T follicular helper cell (primary cell): ENCODE measurements at regions not wholly inside any gene's neighbourhood (a gene's known extent, or its start where the extent isn't known, plus 50 kb on each side); places are given as distances from the start of the nearest gene placed in this dataset.
"Not testable (repeated sequence)": the region's sequence is repeated elsewhere in the genome, so short reads cannot be mapped to it uniquely, and the experiment has no call there.

ENCODE experiments used
- DNase-seq: peaks from one replicate; pipeline ENCODE4 v3.0.0-alpha.2; 2020; ENCODE audit warnings: low read depth

DNA sequence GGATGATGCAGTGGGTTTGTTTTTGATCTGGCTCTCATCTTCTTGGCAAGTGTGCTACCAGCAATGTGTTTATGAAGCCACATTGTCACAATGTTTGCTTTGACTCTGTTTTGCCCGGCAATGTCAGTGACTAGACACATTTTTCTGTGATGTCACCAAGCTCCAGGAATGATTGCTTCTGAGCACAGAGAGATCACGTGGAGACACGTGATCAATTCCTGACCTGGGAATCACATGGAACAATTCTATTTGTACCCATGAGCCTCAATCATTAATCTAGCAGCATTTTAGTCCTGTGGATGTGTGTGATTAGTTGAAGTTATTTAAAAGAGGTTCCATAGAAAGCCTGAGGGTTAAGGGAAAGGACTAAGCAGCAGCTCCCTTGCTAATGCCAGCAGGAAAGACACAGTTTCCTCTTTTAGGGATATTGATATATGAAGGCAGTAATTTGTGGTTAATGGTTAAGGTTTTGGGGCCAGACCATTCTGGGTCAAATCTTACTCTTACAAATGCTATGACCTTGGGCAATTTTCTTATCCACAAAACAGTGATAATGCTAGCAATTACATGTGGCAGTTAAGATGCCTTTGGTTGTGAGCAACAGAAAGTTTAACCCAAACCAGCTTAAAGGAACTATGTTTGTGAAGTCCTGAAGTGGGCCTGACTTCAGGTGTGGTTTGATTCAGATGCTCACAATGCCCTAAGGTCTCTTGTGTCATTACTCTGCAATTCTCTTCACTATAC is 59.0 kb downstream of the FASLG start:
- no peak for DNase-seq

DNA sequence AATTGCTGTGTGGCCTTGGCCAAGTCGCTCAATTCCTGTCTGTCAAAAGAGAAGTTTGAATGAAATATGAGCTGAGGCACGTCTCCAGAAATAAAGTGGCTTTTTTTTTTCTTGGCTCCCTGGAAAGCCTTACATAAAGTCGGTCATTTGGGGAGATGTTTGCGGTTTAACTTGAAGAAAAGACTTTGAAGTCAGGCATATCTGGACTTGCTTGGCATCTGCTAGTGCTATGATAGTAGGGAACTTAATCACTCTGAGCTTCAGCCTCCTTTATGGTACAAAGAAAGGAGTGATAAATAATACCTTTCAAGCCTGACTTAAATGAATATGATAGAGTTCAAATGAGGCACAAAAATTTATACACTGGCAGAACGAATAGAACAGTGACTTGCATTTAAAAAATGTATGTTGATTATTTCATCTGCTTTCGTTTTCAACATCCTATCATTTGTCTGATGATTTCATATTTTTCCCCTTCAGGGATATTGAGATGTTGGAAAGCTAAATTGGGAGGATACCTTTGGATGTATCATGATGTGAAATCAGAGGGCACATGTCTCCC is 60.2 kb downstream of the FASLG start:
- DNase-seq = no peak

DNA sequence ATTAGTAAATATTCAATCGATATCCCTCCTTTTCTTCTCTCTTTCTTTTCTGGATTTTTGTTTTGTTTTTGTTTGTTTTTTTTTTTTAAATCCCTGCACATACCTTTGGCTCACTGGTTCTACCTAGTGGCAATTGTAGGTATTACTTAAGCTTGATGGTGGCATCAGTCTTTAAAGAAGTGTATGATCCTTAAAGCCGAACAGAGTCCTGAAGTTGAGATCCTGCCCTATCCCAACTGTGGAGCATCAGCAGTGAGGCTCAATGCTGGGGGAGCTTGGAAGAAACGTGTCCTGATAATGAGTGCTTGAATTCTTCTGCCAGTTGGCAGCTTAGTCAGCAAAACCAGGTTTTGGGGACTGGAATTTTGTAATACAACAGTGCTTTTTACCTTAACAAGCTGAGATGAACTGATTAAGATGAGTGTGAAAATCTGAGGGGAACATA is 60.8 kb downstream of the FASLG start:
- DNase-seq = no peak

DNA sequence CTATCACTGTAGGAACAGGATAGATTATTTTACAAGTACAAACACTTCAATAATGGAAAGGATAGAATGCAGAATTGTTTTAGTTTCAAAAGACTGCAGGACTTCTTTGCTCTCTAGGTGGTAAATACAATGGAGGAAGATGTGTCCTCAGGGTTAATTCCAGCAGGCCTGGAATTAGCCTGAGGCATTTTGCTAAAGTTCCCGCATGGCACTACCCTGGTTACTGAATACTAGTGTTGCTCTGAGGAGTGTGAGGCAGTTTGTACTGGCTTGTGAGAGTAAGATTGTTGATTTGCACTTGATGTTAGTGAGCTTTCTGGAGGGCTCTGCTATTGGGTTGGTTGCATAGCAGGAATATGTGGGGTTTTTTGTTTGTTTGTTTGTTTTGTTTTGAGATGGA is 61.4 kb downstream of the FASLG start:
- no peak for DNase-seq

DNA sequence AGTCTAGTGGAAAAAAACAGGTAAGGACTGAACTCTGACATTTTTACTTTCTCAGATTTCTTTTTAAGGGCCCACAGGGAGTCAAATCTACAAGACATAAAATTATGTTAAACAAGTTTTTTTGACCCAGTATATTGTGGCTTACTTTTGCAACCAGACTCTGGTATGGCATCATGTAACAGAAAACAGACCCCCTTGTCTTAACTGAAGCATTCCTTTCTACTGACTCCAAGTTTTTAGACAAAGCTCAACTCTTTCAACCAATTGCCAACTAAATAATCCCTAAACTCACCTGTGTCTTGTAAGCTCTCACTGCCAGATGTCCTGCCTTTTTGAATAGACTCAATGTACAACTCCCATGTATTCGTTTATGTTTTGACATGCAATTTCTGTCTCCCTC is 64.3 kb downstream of the FASLG start:
- no peak for DNase-seq

DNA sequence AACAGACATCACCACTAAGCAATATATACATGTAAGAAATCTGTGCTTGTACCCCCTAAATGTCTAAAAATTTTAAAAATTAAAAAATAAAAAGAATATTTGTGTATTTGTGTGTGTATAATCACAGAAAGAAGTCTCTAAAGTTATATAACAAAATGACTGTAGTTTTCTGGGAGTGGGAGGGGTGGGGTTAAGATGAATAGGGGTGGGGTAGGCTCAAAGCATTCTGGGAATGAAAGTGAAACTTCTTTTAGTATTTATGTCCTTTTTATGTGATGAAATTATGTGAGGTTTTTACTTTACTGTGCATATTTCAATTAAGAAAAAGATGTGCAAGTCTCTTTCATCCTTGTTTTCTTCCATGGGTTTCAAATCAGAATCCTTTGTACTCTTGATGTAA is 65.3 kb downstream of the FASLG start:
- no peak for DNase-seq

DNA sequence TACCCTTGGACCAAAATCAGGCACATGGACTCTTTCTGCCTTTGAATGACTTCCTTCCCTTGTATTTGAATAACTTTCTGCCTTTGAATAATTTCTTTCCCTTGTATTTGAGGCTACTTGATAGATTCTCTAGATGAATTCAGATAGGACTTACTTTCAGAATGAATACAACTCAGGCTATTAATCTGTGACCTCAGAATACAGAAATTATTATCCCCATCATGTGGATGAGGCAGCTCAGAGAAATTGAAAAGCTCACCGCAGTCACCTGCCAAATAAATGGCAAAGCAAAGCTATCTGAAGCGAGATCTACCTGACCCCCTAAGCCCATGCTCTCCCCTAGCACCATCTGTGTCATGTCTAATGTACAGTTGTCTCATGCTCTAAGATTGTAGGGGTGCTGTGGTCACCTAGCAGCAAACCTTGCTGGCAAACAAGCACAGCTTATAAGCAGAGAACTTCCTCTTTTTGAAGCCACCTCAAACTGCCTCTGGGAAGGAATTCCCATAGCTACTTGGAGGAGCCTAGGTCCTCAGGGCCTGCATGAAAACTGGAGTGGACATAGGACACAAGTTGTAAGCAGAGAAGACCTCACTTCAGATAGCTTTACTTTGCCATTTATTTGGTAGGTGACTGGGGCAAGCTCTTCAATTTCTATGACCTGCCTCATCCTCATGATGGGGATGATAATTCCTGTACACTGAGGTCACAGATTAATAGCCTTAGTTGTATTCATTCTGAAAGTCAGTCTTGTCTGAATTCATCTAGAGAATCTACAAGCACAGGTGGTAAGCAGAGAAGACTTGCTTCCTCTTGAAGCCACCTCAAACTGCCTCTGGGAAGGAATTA is 66.1 kb downstream of the FASLG start:
- no peak for DNase-seq

DNA sequence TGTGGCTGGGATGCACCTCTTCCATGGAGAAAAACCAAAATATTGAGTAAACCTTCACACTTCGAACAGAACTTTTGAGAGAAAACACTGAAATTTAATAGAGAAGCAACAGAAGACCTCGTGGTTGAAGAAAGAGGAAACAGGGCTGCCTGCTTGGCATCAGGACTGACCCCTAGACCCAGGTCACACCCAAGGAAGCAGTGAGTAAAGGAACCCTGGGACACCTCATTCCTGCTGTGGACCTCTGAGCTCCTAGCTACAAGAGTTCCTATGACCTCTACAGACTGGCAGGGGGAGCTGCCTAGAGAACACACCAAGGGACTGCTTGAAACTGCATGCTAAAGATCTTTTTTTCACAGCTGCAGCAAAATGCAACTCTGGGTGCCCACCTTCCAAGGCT is 67.8 kb downstream of the FASLG start:
- DNase-seq = no peak

DNA sequence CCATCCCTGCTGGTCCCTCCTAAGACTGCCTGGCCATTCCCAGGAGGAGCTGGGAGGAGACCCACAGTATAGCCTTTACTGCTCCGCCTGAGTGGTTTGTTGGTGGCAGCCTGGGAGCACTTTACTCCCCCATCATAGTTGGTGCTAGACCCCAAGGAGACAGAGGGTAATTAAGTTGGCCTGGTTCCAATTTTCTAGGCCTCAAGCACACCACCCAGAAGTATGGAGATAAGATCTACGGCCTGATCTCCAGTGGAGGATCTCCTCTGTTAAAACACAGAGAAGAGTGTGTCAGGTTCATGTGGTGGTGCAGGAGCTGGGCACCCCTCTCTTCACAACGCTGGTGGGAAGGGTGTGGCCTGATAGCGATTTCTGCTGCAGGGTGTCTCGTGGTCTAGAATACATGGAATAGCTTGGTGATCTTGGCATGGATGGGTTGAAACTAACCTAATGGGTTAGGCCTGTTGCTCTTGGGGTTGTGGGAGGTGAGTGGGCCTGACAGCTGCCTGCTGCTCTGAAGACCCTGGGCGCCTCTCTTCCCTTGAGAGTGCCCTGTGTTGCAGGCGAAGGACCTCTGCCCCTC is 68.5 kb downstream of the FASLG start:
- DNase-seq = no peak

DNA sequence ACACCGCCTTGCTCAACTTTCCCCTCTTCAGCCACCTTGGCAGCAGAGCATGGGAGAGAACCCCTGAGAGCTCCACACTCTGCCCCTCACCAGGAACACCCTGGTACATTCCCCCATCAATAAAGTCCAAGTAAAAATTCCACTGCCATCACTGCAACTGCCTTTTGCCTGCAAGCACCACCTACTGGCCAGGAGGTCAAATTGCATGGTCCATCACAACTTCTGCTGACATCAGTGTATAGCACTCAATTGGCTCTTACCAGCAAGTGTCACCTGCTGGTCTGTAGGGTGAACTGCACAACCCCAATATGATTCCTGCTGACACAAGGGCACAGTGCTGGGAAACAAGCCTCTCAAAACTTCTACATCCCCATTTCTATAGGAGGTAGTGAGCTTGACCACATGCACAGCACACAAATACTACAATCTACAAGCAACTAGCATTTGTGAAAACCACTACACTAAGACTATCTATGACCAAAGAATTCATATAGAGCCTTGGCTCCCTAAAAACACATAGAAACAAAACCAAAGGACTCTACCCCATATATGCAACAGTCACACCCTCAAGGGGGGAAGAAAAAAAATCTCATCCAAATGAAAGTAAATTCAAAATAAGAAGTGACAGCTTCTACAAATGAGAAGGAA is 69.2 kb downstream of the FASLG start:
- DNase-seq = no peak

DNA sequence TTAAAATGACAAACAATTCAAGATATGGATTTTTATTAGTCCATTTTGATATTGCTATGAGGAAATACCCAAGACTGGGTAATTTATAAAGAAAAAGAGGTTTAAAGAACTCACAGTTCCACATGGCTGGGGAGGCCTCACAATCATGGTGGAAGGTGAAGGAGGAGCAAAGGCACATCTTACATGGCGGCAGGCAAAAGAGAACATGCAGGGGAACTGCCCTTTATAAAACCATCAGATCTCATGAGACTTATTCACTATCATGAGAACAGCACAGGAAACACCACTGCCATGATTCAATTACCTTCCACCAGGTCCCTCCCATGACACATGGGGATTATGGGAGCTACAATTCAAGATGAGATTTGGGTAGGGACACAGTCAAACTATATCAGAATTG is 69.8 kb downstream of the FASLG start:
- not testable (repeated sequence) for DNase-seq

DNA sequence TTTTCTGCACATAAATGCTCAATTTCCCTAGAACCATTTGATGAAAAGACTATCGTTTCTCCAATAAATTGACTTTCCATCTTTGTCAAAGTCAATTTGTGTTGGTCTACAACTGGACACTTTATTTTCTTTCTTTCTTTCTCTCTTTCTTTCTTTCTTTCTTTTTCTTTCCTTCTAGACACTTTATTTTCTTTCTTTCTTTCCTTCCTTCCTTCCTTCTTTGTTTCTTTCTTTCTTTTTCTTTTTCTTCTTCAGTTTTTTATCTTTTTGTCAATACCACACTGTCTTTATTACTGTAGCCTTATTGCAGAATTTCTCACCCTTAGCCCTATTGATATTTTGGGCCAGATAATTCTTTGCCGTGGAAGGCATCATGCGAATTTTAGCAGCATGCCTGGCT is 73.5 kb downstream of the FASLG start:
- DNase-seq = no peak

DNA sequence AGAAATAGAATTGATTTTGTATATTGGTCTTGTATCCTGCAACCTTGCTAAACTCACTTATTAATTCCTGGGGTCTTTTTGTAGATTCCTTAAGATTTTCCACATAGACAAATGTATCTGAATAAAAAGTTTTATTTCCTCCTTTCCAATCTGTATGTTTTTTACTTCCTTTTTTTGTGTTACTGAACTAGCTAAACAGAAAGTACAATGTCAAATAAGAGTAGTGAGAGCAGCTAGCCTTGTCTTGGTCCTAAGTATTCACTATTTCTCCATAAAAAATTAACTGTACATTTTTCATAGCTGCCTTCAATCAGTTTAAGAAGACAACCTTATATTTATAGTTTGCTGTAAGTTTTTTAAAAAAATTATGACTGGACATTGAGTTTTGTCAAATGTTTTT is 74.9 kb downstream of the FASLG start:
- no peak for DNase-seq

DNA sequence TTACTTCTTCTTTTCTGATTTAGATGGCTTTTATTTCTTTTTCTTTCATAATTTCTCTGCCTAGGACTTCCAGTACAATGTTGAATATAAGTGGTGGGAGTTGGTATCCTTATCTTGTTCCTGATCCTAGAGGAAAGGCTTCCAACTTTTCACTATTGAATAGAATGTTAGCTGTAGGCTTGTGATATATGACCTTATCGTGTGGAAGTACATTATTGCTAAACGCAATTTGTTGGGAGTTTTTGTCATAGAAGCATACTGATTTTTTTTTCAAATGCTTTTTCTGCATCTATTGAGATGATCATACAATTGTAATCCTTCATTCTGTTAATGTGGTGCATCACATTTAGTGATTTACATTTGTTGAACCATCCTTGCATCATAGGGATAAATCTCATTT is 79.5 kb downstream of the FASLG start:
- DNase-seq = no peak

DNA sequence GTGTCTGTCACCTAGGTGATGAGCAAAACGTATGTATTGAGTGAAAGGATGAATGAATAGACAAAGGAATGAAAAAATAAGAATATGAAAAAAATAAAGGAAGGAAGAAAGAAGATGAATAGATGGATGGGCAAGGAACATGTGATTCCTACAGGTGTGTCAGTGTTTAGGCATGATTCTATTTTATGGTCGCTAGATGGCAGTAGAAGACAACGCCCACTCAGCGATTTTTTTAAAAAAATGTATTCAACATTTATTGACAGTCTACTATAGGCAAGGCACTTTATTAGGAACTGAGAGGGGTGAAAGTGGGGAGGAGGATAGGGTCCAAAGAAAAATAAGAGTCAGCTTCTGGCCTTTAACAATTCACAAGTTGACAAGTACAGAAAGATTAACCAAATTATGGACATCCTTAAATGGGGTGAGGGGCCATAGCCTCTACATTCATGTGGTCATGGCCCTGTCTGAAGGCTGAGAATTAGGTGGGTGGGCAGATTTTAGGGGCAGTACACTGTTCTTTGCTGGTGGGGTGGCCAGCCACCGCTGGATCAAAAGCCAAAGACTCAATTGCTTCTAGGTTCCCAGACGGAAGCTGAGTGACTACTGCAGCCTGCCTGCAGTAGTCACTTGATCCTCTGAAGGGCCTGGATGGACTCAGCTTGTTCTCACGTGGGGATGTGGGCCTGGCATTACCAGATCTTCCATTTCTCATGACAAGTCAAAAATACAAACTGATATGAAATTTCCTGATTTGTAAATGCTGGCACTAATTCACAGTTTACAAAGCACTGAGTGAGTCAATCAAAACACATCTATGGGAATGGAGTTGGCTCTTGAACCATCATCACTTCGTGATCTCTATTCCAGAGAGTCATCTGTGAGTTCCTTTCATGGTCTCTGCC is 83.9 kb downstream of the FASLG start:
- DNase-seq = no peak

DNA sequence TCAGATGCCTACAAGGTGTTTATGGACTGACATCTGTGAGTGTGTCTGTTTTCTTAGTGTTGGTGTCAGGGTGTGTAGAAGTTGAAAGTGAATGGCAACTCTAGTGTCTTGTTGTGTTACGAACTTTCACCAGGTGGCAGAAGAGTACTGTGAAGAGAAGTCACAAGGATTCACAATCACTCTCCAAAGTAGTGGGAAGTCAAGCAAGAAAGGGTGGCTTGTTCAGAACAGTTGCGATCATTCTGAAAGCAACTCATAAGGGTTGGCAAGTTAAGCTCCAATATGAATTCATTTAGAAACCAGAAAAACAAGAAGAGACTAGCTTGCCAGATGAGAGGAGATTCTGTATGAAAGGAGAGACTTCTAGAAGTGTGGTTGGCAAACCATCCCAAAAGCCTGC is 86.1 kb downstream of the FASLG start:
- DNase-seq = peak; percentile 15

DNA sequence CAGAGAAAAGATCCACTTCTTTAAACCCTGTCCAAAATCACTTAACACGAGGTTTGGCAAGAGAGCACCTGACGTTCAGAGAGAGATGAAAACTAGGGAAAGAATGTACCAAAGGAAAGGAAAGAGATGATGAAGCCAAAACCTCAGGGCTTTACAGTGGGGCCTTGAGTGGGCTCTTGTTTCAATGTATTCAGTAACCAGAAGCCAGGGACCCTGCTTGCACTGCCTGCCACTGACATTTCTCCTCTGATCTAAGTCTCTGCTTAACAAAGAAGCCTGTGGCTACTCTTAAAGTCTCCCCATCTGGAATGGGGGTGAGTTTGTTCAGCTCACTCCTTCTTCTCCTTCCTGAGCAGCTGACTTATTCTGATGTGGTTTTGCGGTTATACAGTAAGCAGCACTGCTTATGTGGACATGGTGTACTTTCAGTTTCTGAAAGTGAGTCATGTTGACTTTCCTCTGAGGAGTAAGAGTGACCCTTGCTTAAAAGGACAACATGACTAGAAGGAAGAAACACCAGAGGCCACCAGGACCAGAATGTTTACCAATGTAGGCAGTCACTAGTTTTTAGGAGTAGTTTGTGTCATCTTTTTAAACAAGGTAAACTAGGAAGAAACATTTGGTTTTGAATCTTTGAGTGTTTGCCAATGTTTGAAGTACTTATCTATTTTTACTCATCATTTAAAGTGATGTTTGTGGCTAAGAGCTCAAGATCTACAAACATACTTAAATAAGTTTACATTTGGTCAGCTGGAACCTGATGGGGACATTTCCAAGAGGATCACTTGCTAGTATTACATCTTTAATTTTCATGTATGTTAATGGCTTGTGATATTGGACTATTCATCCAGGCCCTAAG is 87.4 kb downstream of the FASLG start:
- DNase-seq = peak; percentile 12

DNA sequence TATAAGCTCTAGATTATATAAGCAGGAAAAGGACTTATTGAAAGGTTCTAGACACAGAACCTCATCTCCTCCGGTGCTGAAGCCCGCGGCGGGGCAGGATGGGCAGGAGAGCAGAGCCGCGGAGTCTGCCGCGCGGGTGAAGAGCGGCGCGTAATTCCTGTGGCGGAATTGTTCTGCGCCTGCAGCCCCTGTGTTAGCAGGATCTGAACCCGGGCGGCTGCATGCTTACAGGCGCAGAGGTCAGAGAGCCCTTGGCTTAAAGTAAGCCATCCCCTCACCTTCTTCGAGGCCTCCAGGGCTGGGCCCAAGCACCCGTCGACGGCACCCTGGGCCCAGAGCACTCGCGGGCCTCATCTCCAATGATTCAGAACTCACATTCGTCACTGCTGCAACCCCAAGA is 89.3 kb downstream of the FASLG start:
- DNase-seq = no peak

DNA sequence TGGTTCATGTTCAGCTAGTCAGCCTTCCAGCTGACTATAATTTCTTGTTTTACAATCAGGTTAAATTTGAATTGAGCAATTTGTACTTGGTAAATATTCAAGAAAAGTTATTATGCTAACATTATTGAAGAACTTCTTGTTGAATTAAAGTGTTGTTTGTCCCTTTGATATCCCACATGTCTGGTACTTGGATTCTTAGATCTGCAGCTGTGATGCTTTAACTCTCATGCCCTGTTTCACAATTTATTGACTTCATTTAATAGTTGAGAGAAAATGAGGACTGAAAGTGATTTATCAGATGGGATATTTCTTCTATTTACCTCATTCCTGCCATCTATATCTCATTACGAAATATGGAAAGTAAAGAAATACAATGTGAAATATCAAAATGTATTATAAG is 92.8 kb downstream of the FASLG start:
- no peak for DNase-seq

DNA sequence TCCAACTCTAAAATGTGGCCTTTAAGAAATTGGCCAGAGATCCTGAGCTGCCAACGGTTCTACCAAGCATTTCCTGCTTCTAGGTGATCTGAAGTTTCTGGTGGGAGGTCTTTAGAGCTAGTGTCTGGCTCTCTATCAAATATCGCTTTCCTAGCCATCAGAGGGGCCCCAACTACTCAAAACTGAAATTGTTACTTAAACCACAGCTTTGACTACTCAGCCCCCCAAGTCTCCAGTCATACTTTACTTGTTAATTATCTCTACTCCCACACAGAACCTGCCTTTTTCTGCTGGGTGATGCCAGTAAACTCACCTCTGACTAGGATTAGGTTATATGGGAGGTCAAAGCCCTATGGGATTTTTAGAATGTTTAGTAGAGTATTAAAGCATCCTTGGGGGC is 95.1 kb downstream of the FASLG start:
- DNase-seq = no peak
